ENCODE measurements at regions not wholly inside any gene's neighbourhood (a gene's known extent, or its start where the extent isn't known, plus 50 kb on each side); places are given as distances from the start of the nearest gene placed in this dataset.

- peak; percentile 77 for DNase-seq
Observed at GRCh38 chr12:115451780-115452736, 768.1 kb upstream of the TBX3 start.

- DNase-seq: no peak
Observed at GRCh38 chr12:115451151-115451779, 767.3 kb upstream of the TBX3 start.

GRCh38 chr12:115450710-115451109 lies 766.7 kb upstream of the TBX3 start:
- no peak for DNase-seq

GRCh38 chr12:115450017-115450416 lies 766.0 kb upstream of the TBX3 start:
- DNase-seq: no peak

- no peak for DNase-seq
Observed at GRCh38 chr12:115449526-115449925, 765.6 kb upstream of the TBX3 start.

- DNase-seq: no peak
Observed at GRCh38 chr12:115444346-115444745, 760.4 kb upstream of the TBX3 start.

- DNase-seq: no peak
Observed at GRCh38 chr12:115443351-115443938, 759.5 kb upstream of the TBX3 start.

- DNase-seq: peak; percentile 41
Observed at GRCh38 chr12:115440438-115440837, 756.5 kb upstream of the TBX3 start.

- no peak for DNase-seq
Observed at GRCh38 chr12:115439008-115439601, 755.1 kb upstream of the TBX3 start.

GRCh38 chr12:115438314-115438713 lies 754.3 kb upstream of the TBX3 start:
- no peak for DNase-seq

GRCh38 chr12:115437061-115437567 lies 753.1 kb upstream of the TBX3 start:
- peak; percentile 64 for DNase-seq

- DNase-seq: no peak
Observed at GRCh38 chr12:115433014-115433634, 749.1 kb upstream of the TBX3 start.

- DNase-seq: no peak
Observed at GRCh38 chr12:115430636-115431035, 746.7 kb upstream of the TBX3 start.

GRCh38 chr12:115426732-115427131 lies 742.8 kb upstream of the TBX3 start:
- DNase-seq: peak; percentile 16

GRCh38 chr12:115424003-115424402 lies 740.0 kb upstream of the TBX3 start:
- no peak for DNase-seq

- peak; percentile 34 for DNase-seq
Observed at GRCh38 chr12:115423546-115423987, 739.6 kb upstream of the TBX3 start.

- no peak for DNase-seq
Observed at GRCh38 chr12:115422845-115423545, 739.0 kb upstream of the TBX3 start.

- DNase-seq: no peak
Observed at GRCh38 chr12:115421796-115422709, 738.1 kb upstream of the TBX3 start.

GRCh38 chr12:115421350-115421749 lies 737.4 kb upstream of the TBX3 start:
- no peak for DNase-seq

- DNase-seq: no peak
Observed at GRCh38 chr12:115419145-115419646, 735.2 kb upstream of the TBX3 start.

- DNase-seq: no peak
Observed at GRCh38 chr12:115417610-115418009, 733.6 kb upstream of the TBX3 start.

All from NCI-H2029 (cell line).